ENCODE measurements at regions not wholly inside any gene's neighbourhood (a gene's known extent, or its start where the extent isn't known, plus 50 kb on each side); places are given as distances from the start of the nearest gene placed in this dataset.

- TF ChIP-seq CTCF (IDR thresholded peaks at IDR 0.05): no peak
- TF ChIP-seq EP300 (IDR thresholded peaks at IDR 0.05): no peak
These were observed 1154.0 kb upstream of the CELF2 start for GRCh38 chr10:9863559-9864121.
